ENCODE measurements at regions not wholly inside any gene's neighbourhood (a gene's known extent, or its start where the extent isn't known, plus 50 kb on each side); places are given as distances from the start of the nearest gene placed in this dataset.
"Not testable (repeated sequence)": the region's sequence is repeated elsewhere in the genome, so short reads cannot be mapped to it uniquely, and the experiment has no call there.

DNA sequence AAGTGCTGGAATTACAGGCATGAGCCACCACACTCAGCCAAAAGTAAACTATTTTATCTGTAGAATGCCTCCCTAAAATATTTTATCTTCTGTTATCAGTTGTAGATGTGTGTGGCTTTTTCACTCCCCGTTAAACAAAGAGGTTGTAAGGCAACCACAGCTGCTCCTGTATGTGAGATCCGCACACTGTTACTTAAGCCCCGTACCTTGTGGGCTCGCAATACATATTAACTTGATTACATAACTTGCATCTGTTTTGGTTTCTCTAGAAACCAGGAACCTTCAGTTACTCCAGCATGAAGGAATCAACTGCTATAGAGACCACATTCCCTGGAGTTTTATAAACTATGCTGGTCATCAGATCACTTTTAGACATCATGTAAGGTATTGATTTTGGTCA lies 420.1 kb upstream of the SLC35B3 start:
- DNase-seq = no peak

DNA sequence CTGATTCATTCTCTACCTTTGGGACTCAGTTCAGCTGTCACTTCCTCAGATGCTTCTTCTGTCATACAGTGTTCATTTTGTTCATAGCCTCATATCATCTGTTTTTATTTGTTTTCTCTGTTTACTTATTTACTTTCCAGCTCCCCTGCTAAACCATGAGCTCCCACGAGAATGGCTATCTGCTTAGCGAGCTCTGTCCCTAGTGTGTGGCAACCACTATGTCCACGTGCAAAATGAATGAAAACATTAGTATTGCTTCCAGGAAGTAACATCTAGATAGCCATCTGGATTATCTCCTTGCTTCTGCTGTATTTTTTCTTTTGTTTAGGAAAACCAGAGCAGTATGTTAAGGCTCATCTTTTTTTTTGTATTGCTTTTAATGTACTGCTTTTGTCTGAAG lies 417.0 kb upstream of the SLC35B3 start:
- DNase-seq = no peak

- DNase-seq = not testable (repeated sequence)
Measured at GRCh38 chr6:8846680-8847079, 411.3 kb upstream of the SLC35B3 start.

- no peak for DNase-seq
Measured at GRCh38 chr6:8845690-8846089, 410.3 kb upstream of the SLC35B3 start.

DNA sequence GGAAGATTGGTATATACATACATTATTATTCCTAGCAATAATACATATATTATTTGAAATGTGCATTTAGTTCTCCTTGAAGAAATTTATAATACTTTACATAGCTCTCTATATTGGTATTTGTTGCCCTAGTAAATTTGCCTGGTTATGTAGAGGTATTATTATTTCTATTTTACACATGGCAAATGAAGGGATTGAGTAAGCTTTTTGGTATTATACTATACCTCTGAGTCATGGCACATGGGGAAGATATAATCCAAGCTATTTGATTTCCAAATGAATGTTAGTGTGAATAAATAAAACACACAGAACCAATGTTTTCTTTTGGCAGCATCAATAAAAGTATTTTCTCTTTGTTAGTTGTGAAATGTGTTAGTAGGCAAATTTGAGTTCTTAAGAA lies 409.6 kb upstream of the SLC35B3 start:
- no peak for DNase-seq

GRCh38 chr6:8839626-8840025 lies 404.3 kb upstream of the SLC35B3 start:
- no peak for DNase-seq

DNA sequence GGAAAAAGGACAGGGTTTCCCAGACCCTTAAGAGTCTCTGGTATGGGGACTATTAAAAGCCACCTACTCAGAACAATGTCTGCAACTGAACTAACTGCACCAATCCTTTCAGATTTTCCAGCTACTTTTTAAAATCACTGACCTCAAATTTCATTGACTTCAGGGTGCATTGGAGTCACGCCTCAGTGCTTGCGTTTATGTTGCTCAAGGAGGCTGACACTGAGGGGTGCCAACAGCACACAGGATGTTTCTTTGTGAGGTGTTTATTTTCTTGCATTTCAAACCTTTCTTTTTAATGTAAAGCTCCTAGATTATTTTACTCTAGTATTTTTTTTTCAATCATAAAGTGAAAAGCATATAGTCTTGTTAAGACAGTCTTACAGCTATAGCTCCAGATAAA lies 402.0 kb upstream of the SLC35B3 start:
- no peak for DNase-seq

DNA sequence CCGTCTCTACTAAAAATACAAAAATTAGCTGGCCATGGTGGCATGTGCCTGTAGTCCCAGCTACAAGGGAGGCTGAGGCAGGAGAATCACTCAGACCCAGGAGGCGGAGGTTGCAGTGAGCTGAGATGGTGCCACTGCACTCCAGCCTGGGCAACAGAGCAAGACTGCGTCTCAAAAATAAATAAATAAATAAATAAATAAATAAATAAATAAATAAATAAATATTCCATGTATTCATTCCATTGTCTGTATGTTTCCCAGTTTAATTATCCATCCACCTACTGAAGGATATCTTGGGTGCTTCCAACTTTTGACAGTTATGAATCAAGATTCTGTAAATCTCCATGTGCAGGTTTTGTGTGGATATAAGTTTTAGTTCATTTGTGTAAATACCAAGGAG lies 397.4 kb upstream of the SLC35B3 start:
- not testable (repeated sequence) for DNase-seq

DNA sequence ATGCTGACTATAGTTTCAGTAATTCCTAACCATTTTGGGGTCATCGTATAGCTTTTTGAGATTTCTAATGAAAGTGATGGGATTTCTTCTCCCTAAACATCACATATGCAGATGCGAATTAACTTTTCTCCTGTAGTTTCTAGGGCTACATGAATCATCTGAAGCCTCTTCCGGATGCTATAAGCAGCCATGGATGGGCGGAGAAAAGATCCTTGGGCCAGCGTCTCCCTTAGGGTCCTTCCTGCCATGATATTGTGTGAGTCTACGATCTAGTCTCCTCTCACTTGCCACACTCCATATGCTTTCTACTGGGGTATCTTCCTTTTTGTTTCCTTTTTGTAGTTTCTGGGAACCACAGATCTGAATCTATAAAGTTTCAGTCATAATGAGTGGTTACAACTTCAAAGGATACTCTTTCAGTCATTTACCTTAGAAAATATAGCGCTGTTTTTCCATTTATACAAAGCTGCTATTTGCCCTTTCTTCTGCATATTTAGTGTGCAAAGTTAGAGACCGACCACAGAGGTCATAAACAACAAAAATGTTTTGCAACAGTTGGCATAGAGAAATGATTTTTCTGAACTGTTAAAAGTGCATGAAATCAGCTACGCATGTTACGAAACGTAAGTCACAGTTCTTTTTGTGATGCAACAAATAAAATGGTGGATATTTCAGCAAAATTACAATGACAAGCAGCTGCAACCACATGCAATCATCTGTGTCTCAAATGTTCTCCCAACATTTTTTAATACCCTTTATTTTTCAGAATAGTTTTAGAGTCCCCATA lies 396.2 kb upstream of the SLC35B3 start:
- DNase-seq = no peak

GRCh38 chr6:8830794-8831193 lies 395.4 kb upstream of the SLC35B3 start:
- DNase-seq = no peak

DNA sequence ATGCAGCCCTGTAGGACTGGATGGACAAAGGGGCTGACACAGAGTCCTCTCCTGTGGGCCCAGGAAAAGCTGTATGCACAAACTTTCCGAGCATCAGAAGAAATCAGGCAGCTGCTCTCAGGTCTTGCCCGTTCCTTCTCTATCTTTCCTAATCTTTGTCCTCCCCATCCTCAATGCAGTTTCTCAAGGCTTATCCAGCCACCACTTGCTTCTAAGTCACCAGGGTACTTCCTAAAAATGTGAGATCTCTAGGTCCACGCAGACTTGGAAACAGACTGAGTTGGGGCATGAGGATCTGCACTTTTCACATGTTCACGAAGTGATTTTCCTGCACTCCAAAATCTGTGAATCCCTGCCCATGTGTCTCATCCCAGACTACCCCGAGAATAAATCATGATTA lies 394.5 kb upstream of the SLC35B3 start:
- no peak for DNase-seq

- DNase-seq = no peak
Measured at GRCh38 chr6:8829296-8829695, 394.0 kb upstream of the SLC35B3 start.

DNA sequence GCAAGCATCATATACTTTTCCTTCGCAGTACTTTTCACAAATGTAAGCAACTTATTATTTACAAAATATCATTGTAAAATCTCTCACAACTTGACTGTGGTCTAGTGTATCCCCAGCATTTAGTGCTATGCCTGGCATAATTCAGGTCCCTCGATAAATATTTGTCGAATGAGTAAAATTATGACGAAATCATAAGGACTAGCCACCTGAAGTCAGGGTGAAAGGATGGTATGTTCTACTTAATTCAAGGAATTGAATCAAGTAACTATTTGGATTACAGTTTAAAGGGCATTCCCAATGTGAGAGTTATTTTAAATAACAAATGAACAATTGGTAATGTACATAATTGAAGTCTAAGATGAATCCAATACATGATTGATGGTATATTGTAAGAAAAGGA lies 393.0 kb upstream of the SLC35B3 start:
- DNase-seq = no peak

GRCh38 chr6:8825726-8826125 lies 390.4 kb upstream of the SLC35B3 start:
- no peak for DNase-seq

DNA sequence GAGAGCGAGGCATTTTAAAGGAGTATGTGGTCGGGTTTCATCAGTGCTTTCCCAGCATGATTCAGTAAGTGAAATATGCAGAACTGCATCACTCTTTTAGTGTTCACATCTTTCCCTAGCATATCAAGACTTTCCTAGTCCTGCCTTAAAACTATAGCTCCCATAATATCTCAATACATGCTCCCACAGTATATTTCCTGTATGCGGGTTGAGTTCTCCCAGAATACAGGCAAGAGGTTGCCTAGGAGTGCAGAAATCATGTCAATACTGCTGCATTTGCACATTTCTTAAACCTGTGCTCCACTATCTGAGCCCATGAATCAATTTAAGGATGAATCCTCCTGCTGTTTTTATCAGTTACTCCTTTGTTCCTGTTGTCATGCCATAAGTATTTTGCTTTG lies 386.6 kb upstream of the SLC35B3 start:
- no peak for DNase-seq

- DNase-seq = no peak
Measured at GRCh38 chr6:8820313-8820712, 385.0 kb upstream of the SLC35B3 start.

GRCh38 chr6:8819446-8819845 lies 384.1 kb upstream of the SLC35B3 start:
- no peak for DNase-seq

- DNase-seq = no peak
Measured at GRCh38 chr6:8814440-8815000, 379.2 kb upstream of the SLC35B3 start.

GRCh38 chr6:8810325-8810724 lies 375.0 kb upstream of the SLC35B3 start:
- DNase-seq = no peak

GRCh38 chr6:8809662-8810061 lies 374.3 kb upstream of the SLC35B3 start:
- no peak for DNase-seq

- DNase-seq = peak; percentile 43 to 82
Measured at GRCh38 chr6:8803181-8803760, 367.9 kb upstream of the SLC35B3 start.

DNA sequence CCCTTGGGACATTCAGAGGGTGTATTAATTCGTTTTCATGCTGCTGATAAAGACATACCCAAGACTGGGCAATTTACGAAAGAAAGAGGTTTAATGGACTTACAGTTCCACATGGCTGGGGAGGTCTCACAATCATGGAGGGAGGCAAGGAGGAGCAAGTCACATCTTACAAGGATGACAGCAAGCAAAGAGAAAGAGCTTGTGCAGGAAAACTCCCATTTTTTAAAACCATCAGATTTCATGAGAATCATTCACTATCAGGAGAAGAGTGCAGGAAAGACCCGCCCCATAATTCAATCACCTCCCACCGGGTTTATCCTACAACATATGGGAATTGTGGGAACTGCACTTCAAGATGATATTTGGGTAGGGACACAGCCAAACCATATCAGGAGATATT lies 367.1 kb upstream of the SLC35B3 start:
- DNase-seq = not testable (repeated sequence)

- no peak for DNase-seq
Measured at GRCh38 chr6:8794420-8794819, 359.1 kb upstream of the SLC35B3 start.

- DNase-seq = no peak
Measured at GRCh38 chr6:8789878-8790277, 354.5 kb upstream of the SLC35B3 start.

- DNase-seq = no peak
Measured at GRCh38 chr6:8785223-8785622, 349.9 kb upstream of the SLC35B3 start.
